Thymus (tissue), 11 donors: ENCODE measurements at regions not wholly inside any gene's neighbourhood (a gene's known extent, or its start where the extent isn't known, plus 50 kb on each side); places are given as distances from the start of the nearest gene placed in this dataset.
"Not testable (repeated sequence)": the region's sequence is repeated elsewhere in the genome, so short reads cannot be mapped to it uniquely, and the experiment has no call there.

Experiments
- DNase-seq, 9 donors: peaks; one replicate each; pipeline ENCODE4 v3.0.0-alpha.2; 2013; ENCODE audit warnings: low spot score in 9 of 9, low read depth in 6 of 9, missing footprints in 1 of 9
- H3K27ac ChIP-seq, 2 donors: one replicate each; pipeline ENCODE4 v1.5.1; 2013; ENCODE audit warnings: control low read depth in 1 of 2, low read depth in 1 of 2, low read length in 1 of 2, mild to moderate bottlenecking in 1 of 2, moderate library complexity in 1 of 2
- H3K27me3 ChIP-seq, 2 donors: one replicate each; pipeline ENCODE4 v1.5.1; 2013; ENCODE audit warnings: low read length in 1 of 2; ENCODE audit not compliant: control insufficient read depth in 2 of 2, insufficient read depth in 1 of 2
- H3K36me3 ChIP-seq, 2 donors: one replicate each; pipeline ENCODE4 v1.5.1; 2013; ENCODE audit warnings: low read length in 1 of 2, mild to moderate bottlenecking in 1 of 2, moderate library complexity in 1 of 2; ENCODE audit not compliant: control insufficient read depth in 2 of 2, insufficient read depth in 2 of 2
- H3K4me1 ChIP-seq, 2 donors: one replicate each; pipeline ENCODE4 v1.5.1; 2013; ENCODE audit warnings: low read length in 2 of 2; ENCODE audit not compliant: control insufficient read depth in 2 of 2, insufficient read depth in 2 of 2
- H3K4me3 ChIP-seq, 2 donors: one replicate each; pipeline ENCODE4 v1.5.1; 2013; ENCODE audit warnings: low read length in 2 of 2, control low read depth in 1 of 2, mild to moderate bottlenecking in 1 of 2
- H3K9me3 ChIP-seq, 2 donors: one replicate each; pipeline ENCODE4 v1.5.1; 2013; ENCODE audit warnings: low read length in 1 of 2, mild to moderate bottlenecking in 1 of 2; ENCODE audit not compliant: control insufficient read depth in 2 of 2, insufficient read depth in 1 of 2
- WGBS: extraction: QIAGEN DNeasy Blood & Tissue Kit; methylation state at CpG from one replicate; pipeline ENCODE4 v1.1.7; 2013; 5-methylcytosine and 5-hydroxymethylcytosine counted together
- donor health status: healthy.

DNA sequence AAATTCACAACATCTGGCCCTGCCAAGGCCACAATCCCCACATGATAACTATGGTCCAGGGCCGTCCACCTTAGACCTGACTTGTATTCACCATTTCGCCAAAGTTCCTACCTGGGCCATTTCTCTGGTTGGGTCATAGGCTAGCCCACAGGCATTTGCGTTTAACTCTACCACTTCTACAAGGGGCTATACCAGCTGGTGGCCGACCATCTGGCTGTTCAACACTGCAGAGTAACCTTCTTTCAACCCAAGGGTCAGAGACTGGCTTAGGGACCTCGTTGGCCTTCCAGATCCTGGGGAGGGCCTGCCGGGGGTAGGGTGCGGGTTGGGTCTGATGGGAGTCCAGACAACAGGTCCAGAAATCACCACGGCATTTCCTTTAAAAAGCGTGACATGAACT is 242.3 kb upstream of the C16orf82 start:
- H3K4me1 ChIP-seq = no peaks in the 10 kb centered on the region
- H3K27me3 ChIP-seq = no peaks in the 10 kb centered on the region
- no peaks in the 10 kb centered on the region for H3K36me3 ChIP-seq
- no peak for DNase-seq
- WGBS = 92% methylated on average over 9 of the region's 9 CpGs
- no peak overlapping the region for H3K4me3 ChIP-seq
- H3K9me3 ChIP-seq = no peaks in the 10 kb centered on the region
- no peak overlapping the region for H3K27ac ChIP-seq

DNA sequence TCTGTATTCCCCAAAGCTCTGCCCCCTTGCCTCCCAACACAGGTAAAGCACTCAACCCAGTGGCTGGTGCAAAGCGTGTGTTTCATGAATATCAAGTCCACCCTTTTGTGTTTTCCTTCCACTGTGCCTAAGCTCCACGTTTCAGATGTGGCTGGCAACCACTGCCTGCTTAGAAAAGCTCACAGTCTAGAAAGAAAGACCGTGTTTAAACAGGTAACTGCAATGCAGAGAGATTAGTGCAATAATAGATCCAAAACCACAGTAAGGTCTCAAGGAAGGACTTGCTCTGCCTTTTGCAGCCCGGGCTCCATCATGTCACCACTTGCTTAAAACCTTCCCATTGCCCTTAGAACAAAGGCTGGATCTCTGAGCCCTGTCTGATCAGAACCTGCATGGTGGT is 240.2 kb upstream of the C16orf82 start:
- DNase-seq = no peak
- 74% methylated on average over 4 of the region's 4 CpGs for WGBS
- no peaks in the 10 kb centered on the region for H3K9me3 ChIP-seq

DNA sequence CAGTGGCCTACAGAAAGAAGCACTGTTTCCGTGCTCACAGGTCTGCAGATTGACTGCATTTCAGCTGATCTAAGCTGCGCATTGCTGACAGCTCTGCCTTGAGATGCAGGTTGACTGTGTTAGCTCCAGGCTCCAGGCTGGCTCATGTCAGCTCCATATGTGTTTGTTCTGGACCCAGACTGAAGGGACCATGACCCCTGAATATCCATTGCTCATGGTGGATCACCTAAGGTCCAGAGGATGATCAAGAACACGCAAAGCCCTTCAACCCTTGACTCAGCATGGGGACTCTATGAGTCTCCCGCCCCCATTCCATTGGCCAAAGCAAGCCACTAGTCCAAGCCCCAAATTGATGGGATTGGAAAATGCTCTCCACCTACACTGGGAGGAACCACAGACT is 239.3 kb upstream of the C16orf82 start:
- Histone ChIP-seq H3K4me3 (no peak overlapping the region), H3K27me3 (no peaks in the 10 kb centered on the region), H3K36me3 (no peaks in the 10 kb centered on the region), H3K27ac (no peak overlapping the region), H3K4me1 (no peaks in the 10 kb centered on the region), H3K9me3 (no peaks in the 10 kb centered on the region)
- 89% methylated on average over 4 of the region's 4 CpGs for WGBS
- no peak for DNase-seq

More for the DNA sequence above, 240.2 kb upstream of the C16orf82 start:
- H3K36me3 ChIP-seq = no peaks in the 10 kb centered on the region
- H3K27ac ChIP-seq = no peak overlapping the region
- H3K27me3 ChIP-seq = no peaks in the 10 kb centered on the region
- H3K4me1 ChIP-seq = no peaks in the 10 kb centered on the region
- no peak overlapping the region for H3K4me3 ChIP-seq

DNA sequence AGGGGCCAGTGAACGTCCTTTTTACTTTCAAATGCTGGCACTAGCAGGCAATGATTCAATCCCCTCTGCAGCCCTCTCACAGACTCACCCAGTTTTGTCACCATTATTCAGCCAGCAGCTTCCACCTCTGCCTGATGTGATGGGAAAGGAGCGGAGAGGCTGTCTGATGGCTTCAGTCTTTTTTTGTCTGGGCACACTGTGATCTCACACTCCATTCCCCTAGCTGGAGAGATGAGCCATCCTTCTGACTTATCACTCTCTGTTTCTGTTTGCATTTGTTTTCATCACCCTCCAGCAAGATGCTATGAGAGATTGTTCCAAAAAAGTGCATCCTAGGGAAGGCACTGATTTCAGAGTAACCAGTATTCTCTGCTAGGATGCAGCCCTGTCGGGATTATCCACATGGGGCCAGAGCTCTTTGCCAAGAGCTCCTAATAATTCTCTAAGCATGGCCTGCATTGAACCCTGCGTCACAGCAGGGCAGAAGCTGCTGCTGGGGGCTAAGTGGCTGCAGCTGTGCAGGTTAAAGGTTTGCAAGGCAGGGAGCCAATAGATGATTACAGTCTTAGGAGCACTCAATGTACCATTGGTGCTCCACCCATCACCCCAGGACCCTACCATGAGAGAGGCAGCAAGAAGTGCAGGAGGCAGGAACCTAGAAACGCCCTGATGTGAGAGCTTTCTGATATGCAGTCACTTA is 236.1 kb upstream of the C16orf82 start:
- H3K4me3 ChIP-seq = no peak overlapping the region
- no peaks in the 10 kb centered on the region for H3K4me1 ChIP-seq
- no peak overlapping the region for H3K27ac ChIP-seq
- H3K36me3 ChIP-seq = no peaks in the 10 kb centered on the region
- H3K27me3 ChIP-seq = no peaks in the 10 kb centered on the region
- no peaks in the 10 kb centered on the region for H3K9me3 ChIP-seq
- DNase-seq = no peak
- 70% methylated on average over 5 of the region's 5 CpGs for WGBS

DNA sequence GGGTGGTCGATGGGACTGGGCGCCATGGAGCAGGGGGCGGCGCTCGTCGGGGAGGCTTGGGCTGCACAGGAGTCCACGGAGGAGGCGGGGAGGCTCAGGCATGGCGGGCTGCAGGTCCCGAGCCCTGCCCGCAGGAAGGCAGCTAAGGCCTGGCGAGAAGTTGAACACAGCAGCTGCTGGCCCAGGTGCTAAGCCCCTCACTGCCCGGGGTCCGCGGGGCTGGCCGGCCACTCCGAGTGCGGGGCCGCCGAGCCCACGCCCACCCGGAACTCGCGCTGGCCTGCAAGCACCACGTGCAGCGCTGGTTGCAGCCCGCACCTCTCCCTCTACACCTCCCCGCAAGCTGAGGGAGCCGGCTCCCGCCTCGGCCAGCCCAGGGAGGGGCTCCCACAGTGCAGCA is 230.6 kb upstream of the C16orf82 start:
- H3K27ac ChIP-seq, H3K4me3 ChIP-seq, H3K36me3 ChIP-seq, H3K27me3 ChIP-seq, DNase-seq, H3K4me1 ChIP-seq, H3K9me3 ChIP-seq: not testable (repeated sequence)
- 96% methylated on average over 31 of the region's 31 CpGs for WGBS

DNA sequence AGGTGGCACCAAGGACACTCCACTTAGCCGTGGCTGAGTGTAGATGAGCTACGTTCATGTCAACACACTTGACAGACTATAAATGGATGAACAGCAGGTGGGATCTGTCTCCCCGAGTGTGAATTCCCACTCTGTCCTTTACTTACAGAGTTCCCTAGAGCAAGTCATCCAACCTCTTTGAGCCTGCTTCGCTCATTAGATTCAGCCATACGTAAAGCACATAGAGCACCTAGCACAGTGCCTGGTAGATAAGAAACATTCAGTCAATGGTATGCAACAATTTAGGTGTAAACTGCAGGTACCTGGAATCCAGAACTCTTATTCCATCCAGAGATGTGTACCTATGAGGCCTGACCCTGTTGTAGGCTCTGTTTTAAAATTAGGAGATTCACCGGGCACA is 227.8 kb upstream of the C16orf82 start:
- no peak for DNase-seq
- H3K36me3 ChIP-seq = no peaks in the 10 kb centered on the region
- 93% methylated on average over 6 of the region's 6 CpGs for WGBS
- no peaks in the 10 kb centered on the region for H3K9me3 ChIP-seq
- H3K27ac ChIP-seq = no peak overlapping the region
- no peak overlapping the region for H3K4me3 ChIP-seq
- H3K4me1 ChIP-seq = no peaks in the 10 kb centered on the region
- H3K27me3 ChIP-seq = no peaks in the 10 kb centered on the region

DNA sequence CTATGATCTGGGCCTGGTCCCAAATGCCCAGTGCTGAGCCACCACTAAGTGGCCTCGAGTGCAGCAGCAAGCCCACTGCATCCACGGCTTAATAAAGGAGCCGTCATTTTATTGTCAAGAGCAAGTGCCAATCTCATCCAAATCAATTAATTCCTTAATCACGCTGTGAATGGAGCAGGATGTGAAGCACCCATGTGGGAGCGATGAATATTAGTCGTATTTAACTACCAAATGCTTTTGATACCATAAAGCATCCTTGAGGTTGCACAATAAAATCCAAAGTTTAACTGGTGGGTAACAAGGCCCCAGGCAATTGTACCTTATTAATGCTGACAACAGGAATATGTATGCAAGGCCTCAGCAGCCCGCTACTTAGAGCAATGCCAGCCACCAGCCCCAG is 226.0 kb upstream of the C16orf82 start:
- Histone ChIP-seq H3K4me3 (no peak overlapping the region), H3K9me3 (no peaks in the 10 kb centered on the region), H3K4me1 (no peaks in the 10 kb centered on the region), H3K36me3 (no peaks in the 10 kb centered on the region), H3K27me3 (no peaks in the 10 kb centered on the region), H3K27ac (no peak overlapping the region)
- no peak for DNase-seq
- WGBS = 94% methylated on average over 7 of the region's 7 CpGs

DNA sequence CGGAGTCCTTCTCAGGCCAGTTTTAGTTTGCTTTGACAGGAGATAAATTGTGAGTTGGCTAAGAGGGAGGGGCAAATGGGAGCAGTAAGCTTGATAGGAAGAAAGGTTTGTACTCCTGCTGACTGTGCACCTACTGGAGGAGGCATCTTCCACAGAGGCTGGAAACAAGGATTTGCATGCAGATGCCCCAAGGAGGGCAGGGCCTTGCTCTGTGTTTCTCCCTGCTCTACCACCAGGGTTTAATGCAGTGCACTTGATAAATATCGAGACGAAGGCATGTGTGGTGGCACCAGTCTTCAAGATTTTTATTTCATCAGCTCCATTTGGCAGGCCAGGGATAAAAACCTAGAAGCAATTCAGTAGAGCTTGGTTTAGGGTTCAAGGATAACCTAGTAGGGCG is 210.5 kb upstream of the C16orf82 start:
- H3K4me1 ChIP-seq = no peaks in the 10 kb centered on the region
- H3K9me3 ChIP-seq = peaks cover 0 to 4% of the 10 kb centered on the region in 2 donors
- H3K27ac ChIP-seq = no peak overlapping the region
- H3K27me3 ChIP-seq = no peaks in the 10 kb centered on the region
- 72% methylated on average over 4 of the region's 4 CpGs for WGBS
- no peaks in the 10 kb centered on the region for H3K36me3 ChIP-seq
- DNase-seq = no peak
- no peak overlapping the region for H3K4me3 ChIP-seq

DNA sequence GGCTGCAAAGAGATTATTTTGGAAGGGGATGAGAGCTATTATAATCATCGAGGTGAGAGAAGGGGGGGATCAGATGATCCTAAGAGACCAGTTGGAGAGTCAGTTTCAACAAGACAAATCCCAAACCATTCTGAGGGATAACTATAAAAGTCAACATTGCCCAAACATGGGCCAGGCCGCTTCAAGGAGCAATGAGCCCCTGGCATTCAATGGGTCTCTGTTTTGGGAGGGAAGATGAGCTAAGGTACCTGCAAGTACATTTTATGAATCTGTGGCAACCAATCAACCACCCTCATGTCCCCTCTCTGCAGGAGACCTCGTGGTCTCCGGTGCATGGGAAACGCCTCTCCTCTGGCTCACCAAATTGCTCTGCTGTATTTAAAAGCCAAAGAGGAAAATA is 209.9 kb upstream of the C16orf82 start:
- DNase-seq = no peak
- no peak overlapping the region for H3K27ac ChIP-seq

More for the DNA sequence above, 209.9 kb upstream of the C16orf82 start:
- H3K4me3 ChIP-seq = no peak overlapping the region
- WGBS = 89% methylated on average over 5 of the region's 5 CpGs
- H3K36me3 ChIP-seq = no peaks in the 10 kb centered on the region
- H3K9me3 ChIP-seq = peaks cover 0 to 4% of the 10 kb centered on the region in 2 donors
- no peaks in the 10 kb centered on the region for H3K27me3 ChIP-seq
- H3K4me1 ChIP-seq = no peaks in the 10 kb centered on the region
